Psoas muscle (tissue), 7 donors: ENCODE measurements at regions not wholly inside any gene's neighbourhood (a gene's known extent, or its start where the extent isn't known, plus 50 kb on each side); places are given as distances from the start of the nearest gene placed in this dataset.

Source experiments
- ATAC-seq, 4 donors: fragments of 200-7000 bp; cut with Tn5 transposase; one replicate each; pipeline ENCODE4 v1.9.1; 2020; ENCODE audit warnings: moderate library complexity in 3 of 4, mild to moderate bottlenecking in 2 of 4
- DNase-seq, 2 donors: peaks; one replicate each; pipeline ENCODE4 v3.0.0-alpha.2; 2020
- H3K27ac ChIP-seq: fragments of 200-600 bp; one replicate; pipeline ENCODE4 v1.8.0; 2022
- H3K27me3 ChIP-seq, 3 donors: fragments of 200-600 bp in 1 of 3; one replicate each; pipeline versions ENCODE4 v1.6.1 to v1.8.0; 2013 to 2022; ENCODE audit warnings: low read length in 2 of 3, mild to moderate bottlenecking in 2 of 3, moderate library complexity in 1 of 3; ENCODE audit not compliant: insufficient read depth in 3 of 3
- H3K36me3 ChIP-seq, 2 donors: fragments of 200-600 bp in 1 of 2; one replicate each; pipeline versions ENCODE4 v1.6.1 to v1.8.0; 2013 to 2022; ENCODE audit warnings: low read depth in 1 of 2, mild to moderate bottlenecking in 1 of 2, moderate library complexity in 1 of 2; ENCODE audit not compliant: insufficient read depth in 1 of 2
- H3K4me1 ChIP-seq: fragments of 200-600 bp; one replicate; pipeline ENCODE4 v1.8.0; 2022
- H3K4me3 ChIP-seq: fragments of 200-600 bp; one replicate; pipeline ENCODE4 v1.8.0; 2022; ENCODE audit warnings: mild to moderate bottlenecking
- H3K9me3 ChIP-seq: fragments of 200-600 bp; one replicate; pipeline ENCODE4 v1.8.0; 2022
- WGBS, 3 donors: extraction: QIAGEN DNeasy Blood & Tissue Kit; methylation state at CpG; one replicate each; pipeline versions ENCODE4 v1.1.6 to v1.1.7; 2013; 5-methylcytosine and 5-hydroxymethylcytosine counted together
- intact Hi-C, 2 donors: fragments of 100-400 bp; cut with DNase I; formaldehyde crosslinking; loops; one replicate each; pipeline versions ENCODE4 v1.11.0 to v1.14.2; 2022
- TF ChIP-seq, protein P1 (sequence below): fragments of 200-600 bp; IDR thresholded peaks from one replicate; pipeline ENCODE4 v1.8.0; 2022; ENCODE audit warnings: antibody characterized with exemption
- donor health status: healthy with polysubstance abuse.
- donor health status: DM: no; HTN: no; CAD: no; lungs with moderate emphysema.
- donor health status: Bipolar disorder and iron deficiency.
- donor health status: healthy.
- donor health status: DM: yes; HTN: yes; CAD: no.
- donor health status: DM: no; HTN: no; CAD: no.
- donor health status: DM: yes; HTN: yes; CAD: no.

DNA sequence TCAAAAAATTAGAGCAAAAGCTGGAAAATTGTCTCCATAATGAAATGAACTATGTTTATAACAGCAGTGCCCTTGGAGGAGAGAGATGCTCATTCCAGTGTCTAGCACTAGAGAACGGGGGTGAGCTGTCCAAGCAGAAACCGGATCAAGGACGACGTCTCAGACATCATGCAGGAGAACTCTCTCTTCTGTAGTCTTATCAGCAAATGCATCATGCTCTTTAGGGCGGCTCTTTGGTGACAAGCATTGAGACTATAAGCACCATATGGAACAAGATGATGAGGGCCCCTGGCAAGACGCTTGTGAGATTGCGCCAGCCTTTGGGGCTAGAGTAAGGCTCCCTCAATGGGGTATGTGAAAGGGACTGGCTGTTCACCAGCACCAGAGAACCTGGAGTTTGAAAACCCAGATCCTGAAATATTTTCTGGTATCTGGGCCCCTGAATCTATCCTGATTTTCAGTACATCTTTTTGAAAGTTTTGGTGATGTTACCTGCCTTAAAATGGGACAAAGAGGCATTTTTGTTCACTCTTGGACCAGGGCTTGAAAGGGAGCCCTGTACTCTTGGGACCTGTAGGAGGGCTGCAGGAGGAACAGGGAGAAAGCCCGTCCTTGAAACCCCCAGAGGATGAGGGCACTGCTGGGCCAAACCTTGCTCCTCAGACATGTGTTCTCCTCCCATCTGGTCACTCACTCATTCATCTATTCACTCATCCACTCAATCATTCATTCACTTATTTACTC is 127.6 kb downstream of the TTLL2 start:
- H3K27me3 ChIP-seq: peaks cover 0 to 4% (median 0%) of the 10 kb centered on the region in 3 donors
- H3K27ac ChIP-seq: no peak overlapping the region
- H3K9me3 ChIP-seq: no peaks in the 10 kb centered on the region
- DNase-seq: no peak
- H3K4me3 ChIP-seq: no peak overlapping the region
- intact Hi-C loops: no loop called here
- no peaks in the 10 kb centered on the region for H3K36me3 ChIP-seq
- 77 to 80% (median 80%) methylated on average over 8 of the region's 8 CpGs for WGBS, 3 donors
- TF ChIP-seq, protein P1, sequence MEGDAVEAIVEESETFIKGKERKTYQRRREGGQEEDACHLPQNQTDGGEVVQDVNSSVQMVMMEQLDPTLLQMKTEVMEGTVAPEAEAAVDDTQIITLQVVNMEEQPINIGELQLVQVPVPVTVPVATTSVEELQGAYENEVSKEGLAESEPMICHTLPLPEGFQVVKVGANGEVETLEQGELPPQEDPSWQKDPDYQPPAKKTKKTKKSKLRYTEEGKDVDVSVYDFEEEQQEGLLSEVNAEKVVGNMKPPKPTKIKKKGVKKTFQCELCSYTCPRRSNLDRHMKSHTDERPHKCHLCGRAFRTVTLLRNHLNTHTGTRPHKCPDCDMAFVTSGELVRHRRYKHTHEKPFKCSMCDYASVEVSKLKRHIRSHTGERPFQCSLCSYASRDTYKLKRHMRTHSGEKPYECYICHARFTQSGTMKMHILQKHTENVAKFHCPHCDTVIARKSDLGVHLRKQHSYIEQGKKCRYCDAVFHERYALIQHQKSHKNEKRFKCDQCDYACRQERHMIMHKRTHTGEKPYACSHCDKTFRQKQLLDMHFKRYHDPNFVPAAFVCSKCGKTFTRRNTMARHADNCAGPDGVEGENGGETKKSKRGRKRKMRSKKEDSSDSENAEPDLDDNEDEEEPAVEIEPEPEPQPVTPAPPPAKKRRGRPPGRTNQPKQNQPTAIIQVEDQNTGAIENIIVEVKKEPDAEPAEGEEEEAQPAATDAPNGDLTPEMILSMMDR: no peak
- H3K4me1 ChIP-seq: no peaks in the 10 kb centered on the region
- ATAC-seq: no peak

DNA sequence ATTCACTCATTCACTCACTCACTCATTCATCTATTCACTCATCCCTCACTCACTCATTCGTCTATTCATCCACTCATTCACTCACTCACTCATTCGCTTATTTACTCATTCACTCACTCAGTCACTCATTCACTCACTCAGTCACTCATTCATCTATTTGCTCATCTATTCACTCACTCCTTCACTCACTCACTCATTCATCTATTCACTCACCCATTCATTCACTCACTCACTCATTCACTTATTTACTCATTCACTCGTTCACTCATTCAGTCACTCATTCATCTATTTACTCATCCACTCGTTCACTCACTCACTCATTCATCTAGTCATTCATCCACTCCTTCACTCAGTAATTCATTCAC is 128.2 kb downstream of the TTLL2 start:
- DNase-seq: no peak
- Histone ChIP-seq H3K27ac (no peak overlapping the region), H3K36me3 (no peaks in the 10 kb centered on the region), H3K27me3 (peaks cover 0 to 4% (median 0%) of the 10 kb centered on the region in 3 donors), H3K4me3 (no peak overlapping the region), H3K4me1 (no peaks in the 10 kb centered on the region), H3K9me3 (no peaks in the 10 kb centered on the region)
- TF ChIP-seq, protein P1: no peak
- intact Hi-C loops: no loop called here
- 92 to 97% (median 97%) methylated on average over 4 of the region's 4 CpGs for WGBS, 3 donors
- no peak for ATAC-seq

- TF ChIP-seq, protein P1: no peak
- Histone ChIP-seq H3K36me3 (no peaks in the 10 kb centered on the region), H3K9me3 (no peaks in the 10 kb centered on the region), H3K4me1 (no peaks in the 10 kb centered on the region), H3K27me3 (peaks cover 0 to 7% (median 0%) of the 10 kb centered on the region in 3 donors), H3K27ac (no peak overlapping the region), H3K4me3 (no peak overlapping the region)
- no peak for ATAC-seq
- DNase-seq: no peak
- intact Hi-C loops: no loop called here
Measured at GRCh38 chr6:167454003-167454402, 129.1 kb downstream of the TTLL2 start.

- no peak overlapping the region for H3K4me3 ChIP-seq
- no peak overlapping the region for H3K27ac ChIP-seq
- H3K27me3 ChIP-seq: peaks cover 0 to 7% (median 0%) of the 10 kb centered on the region in 3 donors
- no peaks in the 10 kb centered on the region for H3K9me3 ChIP-seq
- H3K4me1 ChIP-seq: no peaks in the 10 kb centered on the region
- no peaks in the 10 kb centered on the region for H3K36me3 ChIP-seq
- intact Hi-C loops: no loop called here
- TF ChIP-seq, protein P1: no peak
- 57 to 72% (median 66%) methylated on average over 4 of the region's 4 CpGs for WGBS, 3 donors
- DNase-seq (no peak), ATAC-seq (no peak)
Measured at GRCh38 chr6:167455371-167455770, 130.5 kb downstream of the TTLL2 start.
